Bronchial epithelial cell (primary cell): ENCODE measurements at regions not wholly inside any gene's neighbourhood (a gene's known extent, or its start where the extent isn't known, plus 50 kb on each side); places are given as distances from the start of the nearest gene placed in this dataset.

ENCODE experiments used
- DNase-seq: peaks from one replicate; pipeline ENCODE4 v3.0.0-alpha.2; 2010; ENCODE audit warnings: low read depth
- FAIRE-seq: peaks from 2 replicates; lab custom pipeline; 2011; peaks lifted over from hg19 to GRCh38; lab: Jason Lieb, UNC
- H3K27me3 ChIP-seq: 2 replicates; pipeline ENCODE4 v1.5.1; 2011; ENCODE audit warnings: low read length; ENCODE audit not compliant: control insufficient read depth, insufficient read depth
- H3K36me3 ChIP-seq: 2 replicates; pipeline ENCODE4 v1.5.1; 2011; ENCODE audit warnings: low read length; ENCODE audit not compliant: control insufficient read depth, insufficient read depth
- H3K4me3 ChIP-seq: 2 replicates; pipeline ENCODE4 v1.5.1; 2011; ENCODE audit warnings: mild to moderate bottlenecking, low read depth, low read length, control low read depth
- TF ChIP-seq, protein P1 (sequence below): IDR thresholded peaks from 2 replicates; pipeline ENCODE4 v1.5.1; 2011; ENCODE audit warnings: mild to moderate bottlenecking, moderate library complexity, low read length, control low read depth, inconsistent platforms; ENCODE audit not compliant: insufficient read depth, severe bottlenecking

DNA sequence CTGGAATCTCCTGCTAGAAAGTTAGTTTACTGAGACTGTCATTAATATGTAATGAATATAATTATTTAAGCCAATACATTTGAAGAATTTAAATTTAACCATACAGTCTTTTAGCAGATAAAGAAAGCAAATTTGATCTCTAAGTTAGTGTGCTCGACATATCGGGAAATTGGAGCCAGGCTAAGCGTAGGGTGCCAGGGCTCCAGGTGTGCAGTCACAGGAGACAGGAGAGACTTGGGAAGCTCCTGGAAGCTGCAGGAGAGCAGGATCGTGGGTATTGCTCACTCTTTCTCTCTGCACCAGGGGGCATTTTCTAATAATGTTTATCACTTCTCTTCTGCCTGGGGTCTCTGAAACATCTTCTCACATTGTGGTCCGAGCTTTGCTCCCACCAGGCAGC lies 342.0 kb upstream of the ANKRD30A start:
- no peak overlapping the region for H3K4me3 ChIP-seq
- no peaks in the 10 kb centered on the region for H3K36me3 ChIP-seq
- DNase-seq (no peak), FAIRE-seq (no peak)
- no peaks in the 10 kb centered on the region for H3K27me3 ChIP-seq
- TF ChIP-seq, protein P1, sequence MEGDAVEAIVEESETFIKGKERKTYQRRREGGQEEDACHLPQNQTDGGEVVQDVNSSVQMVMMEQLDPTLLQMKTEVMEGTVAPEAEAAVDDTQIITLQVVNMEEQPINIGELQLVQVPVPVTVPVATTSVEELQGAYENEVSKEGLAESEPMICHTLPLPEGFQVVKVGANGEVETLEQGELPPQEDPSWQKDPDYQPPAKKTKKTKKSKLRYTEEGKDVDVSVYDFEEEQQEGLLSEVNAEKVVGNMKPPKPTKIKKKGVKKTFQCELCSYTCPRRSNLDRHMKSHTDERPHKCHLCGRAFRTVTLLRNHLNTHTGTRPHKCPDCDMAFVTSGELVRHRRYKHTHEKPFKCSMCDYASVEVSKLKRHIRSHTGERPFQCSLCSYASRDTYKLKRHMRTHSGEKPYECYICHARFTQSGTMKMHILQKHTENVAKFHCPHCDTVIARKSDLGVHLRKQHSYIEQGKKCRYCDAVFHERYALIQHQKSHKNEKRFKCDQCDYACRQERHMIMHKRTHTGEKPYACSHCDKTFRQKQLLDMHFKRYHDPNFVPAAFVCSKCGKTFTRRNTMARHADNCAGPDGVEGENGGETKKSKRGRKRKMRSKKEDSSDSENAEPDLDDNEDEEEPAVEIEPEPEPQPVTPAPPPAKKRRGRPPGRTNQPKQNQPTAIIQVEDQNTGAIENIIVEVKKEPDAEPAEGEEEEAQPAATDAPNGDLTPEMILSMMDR = no peak

DNA sequence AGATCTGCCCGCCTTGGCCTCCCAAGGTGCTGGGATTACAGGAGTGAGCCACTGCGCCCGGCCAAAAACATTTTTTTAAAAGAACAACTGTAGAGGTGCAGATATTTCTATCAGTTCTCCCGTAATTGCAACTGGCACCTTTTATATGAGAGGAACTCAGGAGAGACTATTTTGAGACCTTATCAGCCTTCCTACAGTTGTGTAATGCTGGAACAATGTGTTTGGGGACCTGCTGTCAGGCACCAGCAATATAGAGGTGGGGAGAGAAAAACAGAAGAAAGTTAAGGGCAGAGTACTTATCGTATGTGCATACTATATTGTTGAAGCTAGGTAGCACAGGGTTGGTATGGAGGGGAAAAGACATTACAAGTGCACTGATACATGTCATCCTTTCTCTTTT lies 343.8 kb upstream of the ANKRD30A start:
- FAIRE-seq (no peak), DNase-seq (no peak)
- H3K4me3 ChIP-seq = no peak overlapping the region
- TF ChIP-seq, protein P1 = no peak
- no peaks in the 10 kb centered on the region for H3K27me3 ChIP-seq
- no peaks in the 10 kb centered on the region for H3K36me3 ChIP-seq

DNA sequence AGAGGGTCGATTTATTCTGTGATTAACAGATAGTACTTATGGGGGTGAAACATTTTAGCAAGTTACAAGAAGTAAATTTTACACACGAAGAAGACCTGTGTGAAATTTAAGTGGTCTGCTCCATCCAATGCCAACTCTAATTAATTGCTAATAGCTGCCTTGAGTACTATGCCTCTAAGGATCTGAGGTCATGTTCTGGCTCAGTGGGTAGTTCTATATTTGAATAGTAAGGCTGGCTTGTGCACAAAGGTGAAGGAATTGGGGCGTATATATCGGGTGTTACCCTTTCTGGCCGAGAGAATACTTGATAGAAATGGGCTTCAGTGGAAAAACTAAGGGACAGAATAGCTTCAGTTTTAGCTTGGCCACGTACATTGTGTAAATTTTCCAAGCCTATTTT lies 345.2 kb upstream of the ANKRD30A start:
- Histone ChIP-seq H3K4me3 (no peak overlapping the region), H3K27me3 (no peaks in the 10 kb centered on the region), H3K36me3 (no peaks in the 10 kb centered on the region)
- DNase-seq (no peak), FAIRE-seq (no peak)
- TF ChIP-seq, protein P1 = no peak

GRCh38 chr10:36779238-36779846 lies 346.1 kb upstream of the ANKRD30A start:
- FAIRE-seq (no peak), DNase-seq (peak; percentile 67)
- TF ChIP-seq, protein P1 = peak; percentile 77
- Histone ChIP-seq H3K36me3 (no peaks in the 10 kb centered on the region), H3K4me3 (no peak overlapping the region), H3K27me3 (no peaks in the 10 kb centered on the region)

- TF ChIP-seq, protein P1 = no peak
- H3K36me3 ChIP-seq = no peaks in the 10 kb centered on the region
- FAIRE-seq (no peak), DNase-seq (no peak)
- H3K27me3 ChIP-seq = no peaks in the 10 kb centered on the region
- H3K4me3 ChIP-seq = no peak overlapping the region
Measured at GRCh38 chr10:36778651-36779050, 346.7 kb upstream of the ANKRD30A start.

DNA sequence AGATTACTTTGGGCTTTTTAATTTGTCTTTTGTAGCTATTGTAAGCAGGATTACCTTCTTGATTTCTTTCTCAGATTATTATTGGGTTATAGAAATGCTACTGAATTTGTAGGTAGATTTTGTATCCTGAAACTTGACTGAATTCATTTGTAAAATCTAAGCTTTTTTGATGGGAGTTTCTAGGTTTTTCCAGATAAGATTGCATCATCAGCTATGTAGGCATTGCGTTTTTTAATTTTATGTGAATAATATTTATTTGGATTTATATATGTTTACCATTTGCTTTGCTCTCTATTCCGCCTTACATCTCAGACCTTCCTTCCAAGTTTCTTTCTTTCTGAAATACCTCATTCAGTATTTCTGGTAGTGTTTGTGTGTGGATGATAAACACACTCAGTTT lies 351.7 kb upstream of the ANKRD30A start:
- Histone ChIP-seq H3K4me3 (no peak overlapping the region), H3K27me3 (no peaks in the 10 kb centered on the region), H3K36me3 (no peaks in the 10 kb centered on the region)
- TF ChIP-seq, protein P1 = no peak
- FAIRE-seq = no peak
- no peak for DNase-seq
